NB4 (cell line): ENCODE measurements at regions not wholly inside any gene's neighbourhood (a gene's known extent, or its start where the extent isn't known, plus 50 kb on each side); places are given as distances from the start of the nearest gene placed in this dataset.
"Not testable (repeated sequence)": the region's sequence is repeated elsewhere in the genome, so short reads cannot be mapped to it uniquely, and the experiment has no call there.

Experiments
- DNase-seq: peaks from one replicate; pipeline ENCODE4 v3.0.0; 2010; ENCODE audit warnings: low read depth
- H3K4me3 ChIP-seq: one replicate; pipeline ENCODE4 v1.5.1; 2011; ENCODE audit warnings: mild to moderate bottlenecking, low read depth, low read length, moderate library complexity
- CTCF ChIP-seq: IDR thresholded peaks from one replicate; pipeline ENCODE4 v1.5.1; 2012; ENCODE audit warnings: low read depth, low read length
- MAX ChIP-seq: IDR thresholded peaks from 2 replicates; pipeline ENCODE4 v1.6.1; 2011; ENCODE audit warnings: low read depth, low read length
- MYC ChIP-seq: IDR thresholded peaks from 2 replicates; pipeline ENCODE4 v1.6.1; 2011; ENCODE audit warnings: low read depth, low read length
- POLR2A ChIP-seq: IDR thresholded peaks from 2 replicates; pipeline ENCODE4 v1.6.1; 2011; ENCODE audit warnings: mild to moderate bottlenecking; ENCODE audit not compliant: insufficient read length; ENCODE audit errors: extremely low read depth

- no peak for DNase-seq
- TF ChIP-seq MYC: no peak
- no peak for TF ChIP-seq MAX
- no peak for TF ChIP-seq CTCF
- TF ChIP-seq POLR2A: no peak
- H3K4me3 ChIP-seq: no peak overlapping the region
Measured at GRCh38 chr2:192947352-192947751, 752.6 kb upstream of the TMEFF2 start.

- no peak for DNase-seq
- TF ChIP-seq POLR2A: no peak
- TF ChIP-seq CTCF: no peak
- no peak for TF ChIP-seq MYC
- TF ChIP-seq MAX: no peak
- no peak overlapping the region for H3K4me3 ChIP-seq
Measured at GRCh38 chr2:192940767-192941166, 746.0 kb upstream of the TMEFF2 start.

DNA sequence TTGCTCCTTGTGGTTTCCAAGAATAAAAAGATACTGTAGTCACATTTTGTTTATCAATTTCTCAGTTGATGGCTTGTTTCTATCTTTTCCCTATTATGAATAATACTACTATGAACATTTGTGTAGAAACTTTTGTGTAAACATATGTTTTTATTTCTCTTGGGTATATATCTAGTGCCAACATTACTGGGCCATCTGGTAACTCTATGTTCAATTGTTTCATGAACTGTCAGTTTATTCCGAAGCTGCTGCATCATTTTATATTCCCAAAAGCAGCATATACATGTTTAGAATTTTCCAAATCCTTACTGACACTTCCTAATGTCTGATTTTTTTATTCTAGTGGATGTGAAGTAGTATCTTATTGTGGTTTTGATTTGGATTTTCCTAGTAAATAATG, 737.6 kb upstream of the TMEFF2 start:
- TF ChIP-seq MYC: no peak
- TF ChIP-seq CTCF: no peak
- no peak for TF ChIP-seq POLR2A
- H3K4me3 ChIP-seq: no peak overlapping the region
- no peak for DNase-seq

DNA sequence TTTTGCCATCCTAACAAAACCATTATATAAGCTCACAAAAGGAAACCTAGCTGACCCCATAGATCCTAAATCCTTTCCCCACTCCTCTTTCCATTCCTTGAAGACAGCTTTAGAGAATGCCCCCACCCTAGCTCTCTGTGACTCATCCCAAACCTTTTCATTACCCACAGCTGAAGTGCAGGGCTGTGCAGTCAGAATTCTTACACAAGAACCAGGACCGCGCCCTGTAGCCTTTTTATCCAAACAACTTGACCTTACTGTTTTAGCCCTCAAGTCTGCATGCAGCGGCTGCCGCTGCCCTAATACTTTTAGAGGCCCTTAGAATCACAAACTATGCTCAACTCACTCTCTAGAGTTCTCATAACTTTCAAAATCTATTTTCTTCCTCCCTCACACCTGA, 726.9 kb upstream of the TMEFF2 start:
- not testable (repeated sequence) for DNase-seq, H3K4me3 ChIP-seq

- H3K4me3 ChIP-seq: no peak overlapping the region
- DNase-seq: no peak
- TF ChIP-seq POLR2A (no peak), CTCF (no peak), MYC (no peak)
Measured at GRCh38 chr2:192901446-192901845, 706.7 kb upstream of the TMEFF2 start.

DNA sequence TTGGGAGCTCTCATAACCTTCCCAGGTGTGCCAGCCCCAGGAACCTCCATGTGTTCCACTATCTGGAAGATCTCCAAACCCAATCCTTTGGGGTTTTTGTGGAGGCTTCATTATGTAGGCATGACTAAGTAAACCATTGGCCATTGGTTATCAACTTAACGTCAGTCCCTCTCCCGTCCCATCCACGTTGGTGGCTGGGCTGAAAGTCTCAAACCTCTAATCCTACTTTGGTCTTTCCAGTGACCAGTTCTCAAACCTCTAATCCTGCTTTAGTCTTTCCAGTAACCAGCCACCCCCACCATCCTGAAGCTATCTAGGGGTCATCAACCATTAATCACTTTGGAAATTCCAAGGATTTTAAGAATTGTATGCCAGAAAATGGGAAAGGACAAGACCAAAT, 704.7 kb upstream of the TMEFF2 start:
- TF ChIP-seq POLR2A (no peak), CTCF (no peak), MAX (no peak), MYC (no peak)
- H3K4me3 ChIP-seq: no peak overlapping the region
- no peak for DNase-seq

GRCh38 chr2:192893976-192894375, 699.2 kb upstream of the TMEFF2 start:
- not testable (repeated sequence) for H3K4me3 ChIP-seq, DNase-seq
